IPS-NIHi7 (cell line): ENCODE measurements at regions not wholly inside any gene's neighbourhood (a gene's known extent, or its start where the extent isn't known, plus 50 kb on each side); places are given as distances from the start of the nearest gene placed in this dataset.
"Not testable (repeated sequence)": the region's sequence is repeated elsewhere in the genome, so short reads cannot be mapped to it uniquely, and the experiment has no call there.

ENCODE experiments used
- DNase-seq: peaks from one replicate; pipeline ENCODE4 v3.0.0; 2012; ENCODE audit warnings: mixed read lengths; ENCODE audit errors: extremely low spot score

GRCh38 chr5:153939101-153939500 lies 99.6 kb downstream of the FAM114A2 start:
- DNase-seq: no peak

GRCh38 chr5:153938191-153938842 lies 100.4 kb downstream of the FAM114A2 start:
- no peak for DNase-seq

- DNase-seq: no peak
Measured at GRCh38 chr5:153937661-153938060, 101.0 kb downstream of the FAM114A2 start.

GRCh38 chr5:153935151-153935550 lies 103.6 kb downstream of the FAM114A2 start:
- not testable (repeated sequence) for DNase-seq

- no peak for DNase-seq
Measured at GRCh38 chr5:153926201-153926600, 112.5 kb downstream of the FAM114A2 start.

- DNase-seq: no peak
Measured at GRCh38 chr5:153919161-153919560, 119.5 kb downstream of the FAM114A2 start.

GRCh38 chr5:153907170-153907775 lies 131.4 kb downstream of the FAM114A2 start:
- DNase-seq: no peak

- no peak for DNase-seq
Measured at GRCh38 chr5:153905219-153905618, 133.5 kb downstream of the FAM114A2 start.

GRCh38 chr5:153903321-153903720 lies 135.4 kb downstream of the FAM114A2 start:
- no peak for DNase-seq

- DNase-seq: no peak
Measured at GRCh38 chr5:153902016-153902415, 136.7 kb downstream of the FAM114A2 start.

GRCh38 chr5:153901449-153901848 lies 137.3 kb downstream of the FAM114A2 start:
- DNase-seq: no peak

GRCh38 chr5:153900703-153901395 lies 137.9 kb downstream of the FAM114A2 start:
- no peak for DNase-seq

GRCh38 chr5:153899746-153900145 lies 139.0 kb downstream of the FAM114A2 start:
- no peak for DNase-seq

GRCh38 chr5:153896701-153897100 lies 142.0 kb downstream of the FAM114A2 start:
- no peak for DNase-seq

- no peak for DNase-seq
Measured at GRCh38 chr5:153896117-153896516, 142.6 kb downstream of the FAM114A2 start.

- no peak for DNase-seq
Measured at GRCh38 chr5:153895266-153895665, 143.4 kb downstream of the FAM114A2 start.

- DNase-seq: no peak
Measured at GRCh38 chr5:153893817-153894216, 144.9 kb downstream of the FAM114A2 start.

- no peak for DNase-seq
Measured at GRCh38 chr5:153891394-153891793, 147.3 kb downstream of the FAM114A2 start.

- DNase-seq: no peak
Measured at GRCh38 chr5:153888781-153889180, 149.9 kb downstream of the FAM114A2 start.

- no peak for DNase-seq
Measured at GRCh38 chr5:153885141-153885540, 153.6 kb downstream of the FAM114A2 start.

GRCh38 chr5:153884612-153884957 lies 154.1 kb downstream of the FAM114A2 start:
- DNase-seq: no peak

GRCh38 chr5:153883854-153884611 lies 154.7 kb downstream of the FAM114A2 start:
- peak; percentile 32 for DNase-seq
